ENCODE measurements at regions not wholly inside any gene's neighbourhood (a gene's known extent, or its start where the extent isn't known, plus 50 kb on each side); places are given as distances from the start of the nearest gene placed in this dataset.
"Not testable (repeated sequence)": the region's sequence is repeated elsewhere in the genome, so short reads cannot be mapped to it uniquely, and the experiment has no call there.

- TF ChIP-seq ZNF692 (tag by site-specific recombination; IDR thresholded peaks at IDR 0.05) = no peak
- TF ChIP-seq ZNF658 (tag by site-specific recombination; IDR thresholded peaks at IDR 0.05) = no peak
Measured at GRCh38 chrX:1700757-1701156, 85.9 kb downstream of the ASMT start (continued).

DNA sequence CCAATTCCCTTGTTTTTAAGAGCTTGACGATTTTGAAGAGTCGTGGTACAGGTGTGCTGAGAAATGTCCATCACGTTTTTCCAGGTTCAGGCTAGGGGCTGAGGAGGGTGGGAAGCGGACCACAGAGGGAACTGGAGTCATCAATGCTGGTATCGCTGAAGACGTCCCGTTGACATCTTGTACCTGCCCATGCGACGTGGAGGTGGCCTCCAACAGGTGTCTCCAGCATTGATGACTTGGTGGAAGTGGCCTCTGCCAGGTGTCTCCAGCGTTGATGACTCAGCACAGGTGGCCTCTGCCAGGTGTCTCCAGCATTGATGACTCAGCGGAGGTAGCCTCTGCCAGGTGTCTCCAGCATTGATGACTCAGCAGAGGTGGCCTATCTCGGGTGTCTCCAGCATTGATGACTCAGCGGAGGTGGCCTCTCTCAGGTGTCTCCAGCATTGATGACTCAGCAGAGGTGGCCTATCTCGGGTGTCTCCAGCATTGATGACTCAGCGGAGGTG is 86.6 kb downstream of the ASMT start:
- H3K9me3 ChIP-seq (ENCODE audit: control insufficient read depth, insufficient read depth, low read depth, low read length); H3K27ac ChIP-seq (ENCODE audit: extremely low read depth, low read depth, low read length); H3K36me3 ChIP-seq (ENCODE audit: control insufficient read depth in 2 of 2, insufficient read depth in 1 of 2, low read length in 2 of 2); CTCF ChIA-PET; H3K4me3 ChIP-seq (ENCODE audit: low read depth, low read length); POLR2A ChIA-PET; H3K4me1 ChIP-seq (ENCODE audit: control insufficient read depth, insufficient read depth, low read length): not testable (repeated sequence)

DNA sequence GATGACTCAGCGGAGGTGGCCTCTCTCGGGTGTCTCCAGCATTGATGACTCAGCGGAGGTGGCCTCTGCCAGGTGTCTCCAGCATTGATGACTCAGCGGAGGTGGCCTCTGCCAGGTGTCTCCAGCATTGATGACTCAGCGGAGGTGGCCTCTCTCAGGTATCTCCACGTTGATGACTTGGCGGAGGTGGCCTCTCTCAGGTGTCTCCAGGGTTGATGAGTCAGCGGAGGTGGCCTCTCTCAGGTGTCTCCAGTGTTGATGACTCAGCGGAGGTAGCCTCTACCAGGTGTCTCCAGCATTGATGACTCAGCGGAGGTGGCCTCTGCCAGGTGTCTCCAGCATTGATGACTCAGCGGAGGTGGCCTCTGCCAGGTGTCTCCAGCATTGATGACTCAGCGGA is 87.3 kb downstream of the ASMT start:
- CTCF ChIA-PET; H3K9me3 ChIP-seq (ENCODE audit: control insufficient read depth, insufficient read depth, low read depth, low read length); POLR2A ChIA-PET; H3K4me1 ChIP-seq (ENCODE audit: control insufficient read depth, insufficient read depth, low read length); H3K27ac ChIP-seq (ENCODE audit: extremely low read depth, low read depth, low read length); H3K4me3 ChIP-seq (ENCODE audit: low read depth, low read length); H3K36me3 ChIP-seq (ENCODE audit: control insufficient read depth in 2 of 2, insufficient read depth in 1 of 2, low read length in 2 of 2): not testable (repeated sequence)

DNA sequence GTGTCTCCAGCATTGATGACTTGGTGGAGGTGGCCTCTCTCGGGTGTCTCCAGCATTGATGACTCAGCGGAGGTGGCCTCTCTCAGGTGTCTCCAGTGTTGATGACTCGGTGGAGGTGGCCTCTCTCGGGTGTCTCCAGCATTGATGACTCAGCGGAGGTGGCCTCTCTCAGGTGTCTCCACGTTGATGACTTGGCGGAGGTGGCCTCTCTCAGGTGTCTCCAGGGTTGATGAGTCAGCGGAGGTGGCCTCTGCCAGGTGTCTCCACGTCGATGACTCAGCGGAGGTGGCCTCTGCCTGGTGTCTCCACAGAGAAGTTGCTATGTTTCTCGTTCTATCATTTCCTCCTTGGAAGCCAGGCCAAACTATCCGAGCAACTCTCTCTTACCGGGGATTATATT is 87.7 kb downstream of the ASMT start:
- H3K4me1 ChIP-seq (ENCODE audit: control insufficient read depth, insufficient read depth, low read length); H3K36me3 ChIP-seq (ENCODE audit: control insufficient read depth in 2 of 2, insufficient read depth in 1 of 2, low read length in 2 of 2); H3K27ac ChIP-seq (ENCODE audit: extremely low read depth, low read depth, low read length); H3K9me3 ChIP-seq (ENCODE audit: control insufficient read depth, insufficient read depth, low read depth, low read length); CTCF ChIA-PET; H3K4me3 ChIP-seq (ENCODE audit: low read depth, low read length); POLR2A ChIA-PET: not testable (repeated sequence)

DNA sequence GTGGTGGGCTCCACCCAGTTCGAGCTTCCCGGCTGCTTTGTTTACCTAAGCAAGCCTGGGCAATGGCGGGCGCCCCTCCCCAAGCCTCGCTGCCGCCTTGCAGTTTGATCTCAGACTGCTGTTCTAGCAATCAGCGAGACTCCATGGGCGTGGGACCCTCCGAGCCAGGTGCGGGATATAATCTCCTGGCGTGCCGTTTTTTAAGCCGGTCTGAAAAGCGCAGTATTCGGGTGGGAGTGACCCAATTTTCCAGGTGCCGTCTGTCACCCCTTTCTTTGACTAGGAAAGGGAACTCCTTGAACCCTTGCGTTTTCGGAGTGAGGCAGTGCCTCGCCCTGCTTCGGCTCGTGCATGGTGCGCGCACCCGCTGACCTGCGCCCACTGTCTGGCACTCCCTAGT is 94.4 kb downstream of the ASMT start:
- H3K4me3 ChIP-seq (ENCODE audit: low read depth, low read length); CTCF ChIA-PET; H3K9me3 ChIP-seq (ENCODE audit: control insufficient read depth, insufficient read depth, low read depth, low read length); H3K36me3 ChIP-seq (ENCODE audit: control insufficient read depth in 2 of 2, insufficient read depth in 1 of 2, low read length in 2 of 2); H3K27ac ChIP-seq (ENCODE audit: extremely low read depth, low read depth, low read length); POLR2A ChIA-PET; H3K4me1 ChIP-seq (ENCODE audit: control insufficient read depth, insufficient read depth, low read length): not testable (repeated sequence)
- TF ChIP-seq SETDB1 (IDR thresholded peaks at IDR 0.05; ENCODE audit: insufficient read length, low read length) = peak; percentile 41

DNA sequence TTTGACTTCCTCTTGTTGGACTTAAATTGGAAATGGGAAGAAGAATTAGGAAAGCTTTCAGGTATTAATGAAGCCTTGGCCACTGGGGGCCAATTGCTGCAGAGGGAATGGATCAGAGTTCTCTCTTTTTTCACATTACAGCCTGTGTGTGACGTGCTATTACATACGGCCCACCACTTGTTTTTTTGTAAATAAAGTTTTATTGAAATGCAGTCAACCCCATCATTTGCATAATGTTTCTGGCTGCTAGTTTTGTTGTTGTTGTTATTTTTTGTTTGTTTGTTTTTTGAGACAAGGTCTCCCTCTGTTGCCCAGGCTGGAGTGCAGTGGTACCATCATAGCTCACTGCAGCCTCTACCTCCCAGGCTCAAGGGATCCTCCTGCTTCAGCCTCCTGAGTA is 98.4 kb downstream of the ASMT start:
- ChIA-PET CTCF (no interaction called here), POLR2A (no interaction called here)
- Histone ChIP-seq H3K27ac (ENCODE audit: extremely low read depth, low read depth, low read length) (no peak overlapping the region), H3K4me3 (ENCODE audit: low read depth, low read length) (no peak overlapping the region), H3K9me3 (ENCODE audit: control insufficient read depth, insufficient read depth, low read depth, low read length) (no peaks in the 10 kb centered on the region), H3K36me3 (ENCODE audit: control insufficient read depth in 2 of 2, insufficient read depth in 1 of 2, low read length in 2 of 2) (no peaks in the 10 kb centered on the region), H3K4me1 (ENCODE audit: control insufficient read depth, insufficient read depth, low read length) (no peaks in the 10 kb centered on the region)
- TF ChIP-seq ZEB2 (tag by site-specific recombination; IDR thresholded peaks at IDR 0.05) (no peak), ZSCAN18 (tag by site-specific recombination; IDR thresholded peaks at IDR 0.05) (no peak)

DNA sequence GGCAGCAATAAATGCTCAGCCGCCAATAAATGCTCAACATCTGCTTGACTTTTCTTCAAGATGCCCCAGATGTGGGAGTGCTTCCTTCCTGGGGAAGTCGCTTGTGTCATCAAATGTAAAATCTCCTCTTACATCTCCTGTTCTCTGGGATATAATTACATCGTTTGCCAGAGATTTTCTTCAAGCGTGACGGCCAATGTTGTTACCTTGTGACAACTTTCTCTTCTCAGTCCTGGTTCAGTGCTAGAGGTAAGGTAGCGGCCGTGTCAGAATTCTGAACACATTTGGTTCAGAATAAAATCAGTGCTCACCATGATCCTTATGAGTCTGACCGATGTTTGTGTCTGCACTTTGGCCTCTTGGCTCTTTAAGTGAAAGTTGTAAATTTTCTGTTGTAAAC is 102.5 kb downstream of the ASMT start:
- CTCF ChIA-PET = no interaction called here
- Histone ChIP-seq H3K36me3 (ENCODE audit: control insufficient read depth in 2 of 2, insufficient read depth in 1 of 2, low read length in 2 of 2) (no peaks in the 10 kb centered on the region), H3K4me1 (ENCODE audit: control insufficient read depth, insufficient read depth, low read length) (no peaks in the 10 kb centered on the region), H3K9me3 (ENCODE audit: control insufficient read depth, insufficient read depth, low read depth, low read length) (no peaks in the 10 kb centered on the region), H3K27ac (ENCODE audit: extremely low read depth, low read depth, low read length) (no peak overlapping the region), H3K4me3 (ENCODE audit: low read depth, low read length) (no peak overlapping the region)
- POLR2A ChIA-PET = no interaction called here
- TF ChIP-seq GLI2 (tag by site-specific recombination; IDR thresholded peaks at IDR 0.05; ENCODE audit: borderline replicate concordance, low read depth) (no peak), SALL2 (tag by site-specific recombination; IDR thresholded peaks at IDR 0.05; ENCODE audit: borderline replicate concordance) (no peak), ZFP69B (tag by site-specific recombination; IDR thresholded peaks at IDR 0.05) (no peak), ZNF529 (tag by site-specific recombination; IDR thresholded peaks at IDR 0.05; ENCODE audit: insufficient replicate concordance) (no peak), GLIS1 (tag by site-specific recombination; IDR thresholded peaks at IDR 0.05) (no peak), BCL11B (tag by site-specific recombination; IDR thresholded peaks at IDR 0.05; ENCODE audit: low read depth) (no peak), SCRT1 (tag by site-specific recombination; IDR thresholded peaks at IDR 0.05; ENCODE audit: borderline replicate concordance) (no peak), ZSCAN18 (tag by site-specific recombination; IDR thresholded peaks at IDR 0.05) (no peak), ZNF624 (tag by site-specific recombination; IDR thresholded peaks at IDR 0.05) (no peak)
- TF ChIP-seq, protein P1, sequence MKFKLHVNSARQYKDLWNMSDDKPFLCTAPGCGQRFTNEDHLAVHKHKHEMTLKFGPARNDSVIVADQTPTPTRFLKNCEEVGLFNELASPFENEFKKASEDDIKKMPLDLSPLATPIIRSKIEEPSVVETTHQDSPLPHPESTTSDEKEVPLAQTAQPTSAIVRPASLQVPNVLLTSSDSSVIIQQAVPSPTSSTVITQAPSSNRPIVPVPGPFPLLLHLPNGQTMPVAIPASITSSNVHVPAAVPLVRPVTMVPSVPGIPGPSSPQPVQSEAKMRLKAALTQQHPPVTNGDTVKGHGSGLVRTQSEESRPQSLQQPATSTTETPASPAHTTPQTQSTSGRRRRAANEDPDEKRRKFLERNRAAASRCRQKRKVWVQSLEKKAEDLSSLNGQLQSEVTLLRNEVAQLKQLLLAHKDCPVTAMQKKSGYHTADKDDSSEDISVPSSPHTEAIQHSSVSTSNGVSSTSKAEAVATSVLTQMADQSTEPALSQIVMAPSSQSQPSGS (tag by site-specific recombination; IDR thresholded peaks at IDR 0.05; ENCODE audit: low read depth) = no peak
